GM13976 (cell line): ENCODE measurements at regions not wholly inside any gene's neighbourhood (a gene's known extent, or its start where the extent isn't known, plus 50 kb on each side); places are given as distances from the start of the nearest gene placed in this dataset.
"Not testable (repeated sequence)": the region's sequence is repeated elsewhere in the genome, so short reads cannot be mapped to it uniquely, and the experiment has no call there.

Experiments
- DNase-seq: peaks from one replicate; pipeline ENCODE4 v3.0.0; 2012; ENCODE audit warnings: low spot score
- CTCF ChIP-seq: IDR thresholded peaks from 2 replicates; pipeline ENCODE4 v1.5.1; 2012; ENCODE audit warnings: borderline replicate concordance, mild to moderate bottlenecking; ENCODE audit not compliant: insufficient read depth; ENCODE audit errors: extremely low read depth, missing control alignments, control extremely low read depth
- in situ Hi-C: fragments of 300-500 bp; cut with MboI; formaldehyde crosslinking; loops from one replicate; pipeline ENCODE4 v1.12.0; 2022; ENCODE audit warnings: low sequenced_read_pairs, mixed read lengths, inconsistent platforms; ENCODE audit not compliant: unreplicated experiment

DNA sequence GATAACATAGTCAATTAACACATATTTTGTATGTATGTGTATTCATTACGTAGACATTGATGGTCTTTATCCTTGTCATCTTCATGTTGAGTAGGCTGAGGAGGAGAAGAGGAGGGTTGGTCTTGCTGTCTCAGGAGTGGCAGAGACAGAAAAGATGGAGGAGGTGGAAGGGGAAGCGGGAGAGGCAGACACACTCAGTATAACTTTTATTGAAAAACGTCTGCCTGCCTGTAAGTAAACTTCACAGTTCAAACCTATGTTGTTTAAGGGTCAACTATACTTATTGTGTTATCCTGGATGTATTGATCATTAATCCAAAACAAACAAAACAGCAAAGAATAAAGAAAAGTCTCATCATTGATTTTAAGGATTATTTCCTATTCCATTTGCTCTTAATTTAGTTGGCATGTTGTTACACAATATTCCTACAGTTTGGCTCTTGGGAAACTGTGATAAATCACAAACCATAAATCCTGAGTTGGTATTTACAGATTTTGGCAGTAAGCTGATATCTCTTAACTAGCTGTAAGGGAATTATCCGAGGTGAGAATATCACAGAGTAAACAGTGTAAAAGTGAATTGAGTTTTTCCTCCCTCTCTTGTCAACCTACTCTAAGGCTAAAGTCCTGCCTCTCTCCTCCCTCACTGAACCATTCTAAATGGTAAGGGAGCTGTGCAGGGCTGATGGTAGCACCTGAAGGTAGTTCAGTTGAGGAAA, 487.2 kb downstream of the SPATA31D1 start:
- in situ Hi-C loops: no loop called here
- TF ChIP-seq CTCF: no peak
- no peak for DNase-seq

DNA sequence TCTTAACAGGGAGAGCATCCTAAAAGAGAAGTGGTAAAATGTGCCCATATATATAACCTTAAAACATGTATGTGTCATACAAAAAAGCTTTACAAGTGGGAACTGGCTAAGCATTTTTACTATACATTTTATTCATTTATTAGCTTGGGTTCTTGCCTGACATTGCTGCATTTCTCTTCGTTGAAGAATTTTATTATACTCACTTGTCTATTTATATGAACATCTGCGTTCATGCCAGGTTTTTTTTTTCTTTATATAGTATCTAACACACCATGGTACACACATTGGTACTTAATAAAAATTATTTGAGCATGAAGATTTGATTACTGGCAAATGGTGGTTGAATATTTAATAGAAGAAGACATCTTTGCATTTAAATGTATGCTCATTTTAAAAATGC, 492.3 kb downstream of the SPATA31D1 start:
- in situ Hi-C loops: no loop called here
- no peak for DNase-seq

DNA sequence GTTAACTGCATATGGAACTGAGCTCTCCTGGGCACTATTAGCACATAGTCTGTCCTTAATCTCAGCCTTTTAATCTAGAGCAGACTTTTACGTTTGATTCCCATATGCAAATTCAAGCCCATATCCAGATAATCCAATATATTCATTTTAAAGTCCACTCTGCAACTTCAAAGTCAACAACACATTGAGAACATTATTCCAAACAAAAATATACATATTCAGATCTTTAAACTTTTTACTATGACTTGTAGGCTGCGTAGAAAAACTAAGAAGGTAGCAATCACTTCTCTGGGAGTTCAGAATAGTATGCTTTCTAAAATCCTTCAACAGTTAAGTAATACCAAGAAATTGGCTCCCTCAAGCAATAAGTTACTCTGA, 499.4 kb downstream of the SPATA31D1 start:
- no peak for DNase-seq
- in situ Hi-C loops: no loop called here
- no peak for TF ChIP-seq CTCF

More for the DNA sequence above, 492.3 kb downstream of the SPATA31D1 start:
- TF ChIP-seq CTCF: no peak

DNA sequence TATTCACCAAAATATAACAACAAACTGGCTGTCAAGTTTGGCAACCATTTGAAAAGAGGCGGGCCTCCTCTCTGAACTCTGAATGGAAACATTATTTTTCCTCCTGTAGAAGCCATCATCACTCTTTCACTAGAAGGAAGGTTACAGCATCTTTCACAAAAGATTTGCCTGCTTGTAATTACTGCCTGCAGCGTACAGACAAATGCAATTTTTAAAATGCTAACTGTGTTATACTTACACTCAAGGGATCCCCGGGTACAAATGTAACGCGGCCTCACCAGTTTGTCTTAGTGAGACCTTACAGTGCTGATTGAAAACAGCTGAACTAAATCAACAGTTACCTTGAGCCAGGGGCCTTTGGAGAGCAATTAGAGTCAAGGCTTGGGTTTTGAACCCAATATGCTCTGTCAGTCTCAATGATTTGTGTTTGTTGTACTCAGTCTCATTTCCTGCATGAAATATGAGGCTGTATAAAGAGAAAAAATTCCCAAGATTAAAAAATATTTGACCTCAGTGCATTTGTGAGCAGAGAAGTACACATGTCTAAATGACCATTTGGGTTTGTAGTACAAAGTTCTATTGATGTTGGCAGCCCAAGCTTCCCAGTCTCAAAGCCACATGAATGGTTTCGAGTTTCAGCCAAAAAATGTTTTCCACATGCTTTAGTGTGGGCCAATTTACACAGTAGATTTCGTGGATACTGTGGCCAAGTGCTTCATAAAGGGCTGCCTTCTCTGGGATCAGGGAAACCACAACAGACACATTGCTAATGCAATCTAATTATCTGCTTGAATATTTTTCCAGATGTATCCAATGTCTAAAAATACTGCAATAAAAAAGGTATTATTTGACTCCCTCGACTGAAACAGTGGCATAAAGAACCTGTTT, 500.0 kb downstream of the SPATA31D1 start:
- in situ Hi-C loops: no loop called here
- no peak for DNase-seq
- TF ChIP-seq CTCF: no peak

DNA sequence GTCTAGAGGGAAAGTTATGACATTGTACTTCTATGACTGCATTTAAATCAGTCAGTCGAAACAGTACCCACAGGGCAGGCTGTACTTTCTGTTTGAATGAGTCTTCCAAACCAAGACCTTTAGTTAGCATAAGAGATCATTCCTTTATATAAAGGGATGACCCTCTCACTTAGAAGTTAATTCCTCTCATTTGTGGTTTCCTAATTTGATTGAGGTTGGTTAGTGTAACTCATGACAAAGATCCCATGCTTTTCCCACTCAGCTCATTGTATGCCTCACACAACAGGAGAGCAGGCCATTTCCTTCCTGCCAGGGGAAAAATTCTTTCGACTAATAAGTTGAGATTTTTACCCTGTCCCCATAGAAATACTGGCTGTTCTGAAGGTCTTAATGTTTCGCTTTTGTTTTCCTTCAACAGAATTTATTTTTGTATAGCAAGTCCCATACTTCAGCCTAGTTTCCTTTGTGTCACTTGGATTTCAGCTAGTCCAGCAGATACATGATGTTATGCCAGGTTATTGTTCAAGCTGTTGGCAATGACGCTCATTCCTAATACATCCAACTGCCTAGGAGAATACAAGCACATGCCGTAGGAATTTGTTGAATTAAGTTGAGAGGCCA, 500.7 kb downstream of the SPATA31D1 start:
- no peak for TF ChIP-seq CTCF
- DNase-seq: peak; percentile 2
- in situ Hi-C loops: no loop called here

DNA sequence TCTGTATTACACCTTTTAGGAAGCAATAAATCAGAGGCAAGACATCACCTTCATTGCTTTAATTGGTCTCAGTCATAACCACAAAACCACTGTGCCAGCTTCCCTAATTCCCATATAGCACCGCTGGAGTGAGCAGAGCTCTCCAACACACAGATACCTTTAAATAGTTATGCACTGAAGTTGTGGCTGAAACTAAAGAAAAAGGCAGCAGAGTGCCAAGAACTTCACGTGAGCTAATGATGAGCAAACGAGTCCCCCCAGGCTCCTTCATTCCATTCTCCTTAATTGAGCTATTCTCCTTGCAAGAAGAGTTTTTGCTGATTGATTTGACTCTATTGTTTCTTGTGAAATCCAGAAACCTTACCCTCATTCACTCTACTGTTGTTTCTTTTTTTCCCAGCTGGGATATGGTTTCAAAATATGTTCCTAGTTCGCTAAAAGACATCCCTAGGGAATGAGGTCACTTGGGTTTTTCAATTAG, 501.5 kb downstream of the SPATA31D1 start:
- no peak for DNase-seq
- no peak for TF ChIP-seq CTCF
- in situ Hi-C loops: no loop called here

DNA sequence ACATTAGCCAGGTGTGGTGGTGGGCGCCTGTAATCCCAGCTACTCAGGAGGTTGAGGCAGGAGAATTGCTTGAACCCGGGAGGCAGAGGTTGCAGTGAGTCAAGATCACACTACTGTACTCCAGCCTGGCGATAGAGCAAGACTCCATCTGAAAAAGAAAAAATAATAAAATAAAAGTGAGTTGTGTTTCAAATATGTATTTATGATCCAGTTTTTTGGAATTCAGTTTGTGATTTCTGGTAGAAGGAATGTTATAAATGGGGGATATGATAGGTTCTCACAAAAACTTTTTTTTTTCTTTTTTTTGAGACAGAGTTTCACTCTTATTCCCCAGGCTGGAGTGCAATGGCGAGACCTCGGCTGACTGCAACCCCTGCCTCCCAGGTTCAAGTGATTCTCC, 502.2 kb downstream of the SPATA31D1 start:
- in situ Hi-C loops, DNase-seq: not testable (repeated sequence)
